MM.1S (cell line): ENCODE measurements at regions not wholly inside any gene's neighbourhood (a gene's known extent, or its start where the extent isn't known, plus 50 kb on each side); places are given as distances from the start of the nearest gene placed in this dataset.

ENCODE experiments used
- DNase-seq: peaks from one replicate; pipeline ENCODE4 v3.0.0-alpha.2; 2015
- H2AFZ ChIP-seq: fragments of 300-600 bp; sonication (generic); 2 replicates; pipeline ENCODE4 v1.6.0; 2016; ENCODE audit warnings: antibody characterized with exemption, low read length
- H3F3A ChIP-seq: fragments of 300-600 bp; sonication (generic); 2 replicates; pipeline ENCODE4 v1.6.1; 2016; ENCODE audit warnings: mild to moderate bottlenecking, antibody characterized with exemption, low read length, moderate library complexity, mixed read lengths; ENCODE audit not compliant: insufficient read depth
- H3K27ac ChIP-seq: fragments of 300-600 bp; sonication (generic); 2 replicates; pipeline ENCODE4 v1.5.1; 2016; ENCODE audit warnings: mild to moderate bottlenecking, low read length
- H3K27me3 ChIP-seq: fragments of 300-600 bp; sonication (generic); replicated peaks from 2 replicates; pipeline ENCODE4 v1.6.0; 2016; ENCODE audit warnings: low read length; ENCODE audit not compliant: insufficient read depth
- H3K36me3 ChIP-seq: fragments of 300-600 bp; sonication (generic); replicated peaks from 2 replicates; pipeline ENCODE4 v1.6.1; 2016; ENCODE audit warnings: mild to moderate bottlenecking, low read length, mixed read lengths; ENCODE audit not compliant: insufficient read depth
- H3K4me1 ChIP-seq: fragments of 300-600 bp; sonication (generic); 2 replicates; pipeline ENCODE4 v1.6.1; 2016; ENCODE audit warnings: low read length, mixed read lengths
- H3K4me2 ChIP-seq: fragments of 300-600 bp; sonication (generic); 2 replicates; pipeline ENCODE4 v1.6.0; 2016; ENCODE audit warnings: low read depth, low read length
- H3K4me3 ChIP-seq: fragments of 300-600 bp; sonication (generic); 2 replicates; pipeline ENCODE4 v1.5.1; 2016; ENCODE audit warnings: low read length, mixed read lengths
- H3K79me2 ChIP-seq: fragments of 300-600 bp; sonication (generic); 2 replicates; pipeline ENCODE4 v1.6.1; 2016; ENCODE audit warnings: mixed run types, low read length, mixed read lengths
- H3K9ac ChIP-seq: fragments of 300-600 bp; sonication (generic); 2 replicates; pipeline ENCODE4 v1.6.1; 2016; ENCODE audit warnings: low read length, mixed read lengths
- H3K9me2 ChIP-seq: fragments of 300-600 bp; sonication (generic); replicated peaks from 2 replicates; pipeline ENCODE4 v1.6.1; 2016; ENCODE audit warnings: mild to moderate bottlenecking, low read length, mixed read lengths; ENCODE audit not compliant: insufficient read depth
- H3K9me3 ChIP-seq: fragments of 300-600 bp; sonication (generic); replicated peaks from 2 replicates; pipeline ENCODE4 v1.6.1; 2016; ENCODE audit warnings: mild to moderate bottlenecking, low read length, mixed read lengths; ENCODE audit not compliant: insufficient read depth
- H4K20me1 ChIP-seq: fragments of 300-600 bp; sonication (generic); 2 replicates; pipeline ENCODE4 v1.6.1; 2016; ENCODE audit warnings: mild to moderate bottlenecking, low read length, moderate library complexity, mixed read lengths; ENCODE audit not compliant: insufficient read depth
- CTCF ChIP-seq: fragments of 300-600 bp; sonication (generic); IDR thresholded peaks from 2 replicates; pipeline ENCODE4 v1.5.1; 2016; ENCODE audit warnings: antibody characterized with exemption, low read length, mixed read lengths
- EZH2 ChIP-seq: fragments of 300-600 bp; sonication (generic); optimal IDR thresholded peaks from 2 replicates; pipeline ENCODE3; 2017; ENCODE audit warnings: low read depth, mild to moderate bottlenecking, antibody characterized with exemption, low read length, mixed read lengths
- EZH2phosphoT487 ChIP-seq: fragments of 300-600 bp; sonication (generic); IDR thresholded peaks from 2 replicates; pipeline ENCODE4 v1.6.1; 2018; ENCODE audit warnings: antibody characterized with exemption, low read length

- no peak for TF ChIP-seq EZH2phosphoT487
- TF ChIP-seq EZH2: no peak
- TF ChIP-seq CTCF: no peak
- Histone ChIP-seq H3K9me2 (no peaks in the 10 kb centered on the region), H2AFZ (no peak overlapping the region), H3K36me3 (no peaks in the 10 kb centered on the region), H3K4me2 (no peak overlapping the region), H4K20me1 (no peaks in the 10 kb centered on the region), H3K27ac (no peak overlapping the region), H3K27me3 (peaks cover 95% of the 10 kb centered on the region), H3K9ac (no peak overlapping the region), H3F3A (no peaks in the 10 kb centered on the region), H3K4me3 (no peak overlapping the region), H3K4me1 (no peaks in the 10 kb centered on the region), H3K9me3 (no peaks in the 10 kb centered on the region), H3K79me2 (no peaks in the 10 kb centered on the region)
- DNase-seq: no peak
These were observed 437.0 kb downstream of the MATN1 start for GRCh38 chr1:30286241-30286987.

GRCh38 chr1:30285501-30285932 lies 437.9 kb downstream of the MATN1 start:
- Histone ChIP-seq H3K9ac (no peak overlapping the region), H3K4me3 (no peak overlapping the region), H3K4me1 (no peaks in the 10 kb centered on the region), H2AFZ (no peak overlapping the region), H3K27me3 (peaks cover 95% of the 10 kb centered on the region), H4K20me1 (no peaks in the 10 kb centered on the region), H3K9me3 (no peaks in the 10 kb centered on the region), H3F3A (no peaks in the 10 kb centered on the region), H3K79me2 (no peaks in the 10 kb centered on the region), H3K27ac (no peak overlapping the region), H3K9me2 (no peaks in the 10 kb centered on the region), H3K4me2 (no peak overlapping the region), H3K36me3 (no peaks in the 10 kb centered on the region)
- TF ChIP-seq CTCF (no peak), EZH2 (no peak), EZH2phosphoT487 (no peak)
- no peak for DNase-seq

- peaks cover 96% of the 10 kb centered on the region for H3K27me3 ChIP-seq
- no peaks in the 10 kb centered on the region for H3K4me1 ChIP-seq
- no peak overlapping the region for H2AFZ ChIP-seq
- no peak overlapping the region for H3K27ac ChIP-seq
- no peak overlapping the region for H3K4me3 ChIP-seq
- H3K79me2 ChIP-seq: no peaks in the 10 kb centered on the region
- no peaks in the 10 kb centered on the region for H3F3A ChIP-seq
- no peaks in the 10 kb centered on the region for H4K20me1 ChIP-seq
- H3K4me2 ChIP-seq: no peak overlapping the region
- H3K9me2 ChIP-seq: no peaks in the 10 kb centered on the region
- no peaks in the 10 kb centered on the region for H3K36me3 ChIP-seq
- DNase-seq: no peak
- H3K9ac ChIP-seq: no peak overlapping the region
- TF ChIP-seq EZH2phosphoT487: no peak
- TF ChIP-seq EZH2: no peak
- TF ChIP-seq CTCF: no peak
- H3K9me3 ChIP-seq: no peaks in the 10 kb centered on the region
These were observed 438.5 kb downstream of the MATN1 start for GRCh38 chr1:30284728-30285475.
